IMR-90 (cell line): ENCODE measurements at regions not wholly inside any gene's neighbourhood (a gene's known extent, or its start where the extent isn't known, plus 50 kb on each side); places are given as distances from the start of the nearest gene placed in this dataset.

Experiments
- ATAC-seq: fragments of 200-7000 bp; cut with Tn5 transposase; 2 replicates; pipeline ENCODE4 v1.9.1; 2020; ENCODE audit warnings: low read depth, mild to moderate bottlenecking, moderate library complexity
- BruUV-seq: library from RNA; stranded (reverse); fragments of 400-500 nt; replicated peaks from 2 replicates; lab custom pipeline; 2021; lab: Mats Ljungman, UMichigan
- CTCF ChIA-PET: fragments of 300-600 bp; formaldehyde crosslinking; extraction: SDS; loops from one replicate; lab custom pipeline; 2021; ENCODE audit warnings: antibody characterized with exemption; lab: Yijun Ruan, JAX
- POLR2A ChIA-PET: fragments of 300-600 bp; sonication (Branson Sonifier 250); formaldehyde crosslinking; loops from one replicate; lab custom pipeline; 2022; ENCODE audit warnings: antibody characterized with exemption; ENCODE audit not compliant: unreplicated experiment; lab: Charles Lee
- DNase-seq: peaks from one replicate; pipeline ENCODE4 v3.0.0; 2013
- H2AFZ ChIP-seq: replicated peaks from 2 replicates; pipeline ENCODE3; 2013; ENCODE audit warnings: low read length, mild to moderate bottlenecking; ENCODE audit not compliant: poor library complexity
- H2AK5ac ChIP-seq: 2 replicates; pipeline ENCODE4 v1.6.1; 2013; ENCODE audit warnings: low read depth, low read length, inconsistent platforms
- H2AK9ac ChIP-seq: replicated peaks from 2 replicates; pipeline ENCODE3; 2013; ENCODE audit warnings: mild to moderate bottlenecking, low read depth, low read length, moderate library complexity; ENCODE audit not compliant: poor library complexity
- H2BK120ac ChIP-seq: 2 replicates; pipeline ENCODE4 v1.6.1; 2013; ENCODE audit warnings: low read depth, low read length, inconsistent platforms
- H2BK15ac ChIP-seq: 3 replicates; pipeline ENCODE4 v1.6.1; 2013; ENCODE audit warnings: low read depth, low read length, inconsistent platforms
- H2BK20ac ChIP-seq: 2 replicates; pipeline ENCODE4 v1.6.1; 2013; ENCODE audit warnings: low read depth, mild to moderate bottlenecking, inconsistent platforms, low read length, moderate library complexity
- H2BK5ac ChIP-seq: 2 replicates; pipeline ENCODE4 v1.6.1; 2013; ENCODE audit warnings: mild to moderate bottlenecking, low read depth, low read length, inconsistent platforms; ENCODE audit not compliant: poor library complexity, severe bottlenecking
- H3K14ac ChIP-seq: replicated peaks from 2 replicates; pipeline ENCODE4 v1.6.1; 2013; ENCODE audit warnings: low read depth, low read length, inconsistent platforms
- H3K18ac ChIP-seq: 2 replicates; pipeline ENCODE4 v1.6.1; 2013; ENCODE audit warnings: low read depth, low read length, control low read depth
- H3K23ac ChIP-seq: 2 replicates; pipeline ENCODE4 v1.6.1; 2013; ENCODE audit warnings: low read depth, low read length, inconsistent platforms
- H3K27ac ChIP-seq: 2 replicates; pipeline ENCODE4 v1.5.1; 2013; ENCODE audit warnings: mild to moderate bottlenecking, control low read depth, low read length; ENCODE audit not compliant: insufficient read depth
- H3K27me3 ChIP-seq: 2 replicates; pipeline ENCODE4 v1.6.1; 2013; ENCODE audit warnings: low read length; ENCODE audit not compliant: control insufficient read depth, insufficient read depth
- H3K36me3 ChIP-seq: 2 replicates; pipeline ENCODE4 v1.6.1; 2013; ENCODE audit warnings: low read length, mixed read lengths; ENCODE audit not compliant: control insufficient read depth, insufficient read depth
- H3K4ac ChIP-seq: 2 replicates; pipeline ENCODE4 v1.6.1; 2013; ENCODE audit warnings: low read depth, low read length, inconsistent platforms
- H3K4me1 ChIP-seq: 2 replicates; pipeline ENCODE4 v1.6.1; 2013; ENCODE audit warnings: low read length, mixed read lengths; ENCODE audit not compliant: control insufficient read depth, insufficient read depth
- H3K4me2 ChIP-seq: 2 replicates; pipeline ENCODE4 v1.6.1; 2013; ENCODE audit warnings: low read depth, mild to moderate bottlenecking, control low read depth, low read length, moderate library complexity
- H3K4me3 ChIP-seq: 2 replicates; pipeline ENCODE4 v1.5.1; 2013; ENCODE audit warnings: low read depth, mild to moderate bottlenecking, control low read depth, low read length, moderate library complexity; ENCODE audit not compliant: insufficient read depth
- H3K56ac ChIP-seq: 2 replicates; pipeline ENCODE4 v1.6.1; 2013; ENCODE audit warnings: low read length, inconsistent platforms; ENCODE audit not compliant: insufficient read depth; ENCODE audit errors: extremely low read depth
- H3K79me1 ChIP-seq, 2 experiments: 2 replicates each; pipeline ENCODE4 v1.6.1; 2013; ENCODE audit warnings: low read length in 2 of 2, inconsistent platforms in 1 of 2, low read depth in 1 of 2
- H3K9ac ChIP-seq: 2 replicates; pipeline ENCODE4 v1.6.1; 2013; ENCODE audit warnings: low read depth, low read length, control low read depth
- H3K9me1 ChIP-seq: 2 replicates; pipeline ENCODE4 v1.6.1; 2013; ENCODE audit warnings: low read length, inconsistent platforms; ENCODE audit not compliant: insufficient read depth
- H3K9me3 ChIP-seq: 2 replicates; pipeline ENCODE4 v1.6.1; 2013; ENCODE audit warnings: low read length; ENCODE audit not compliant: control insufficient read depth, insufficient read depth
- H4K20me1 ChIP-seq: 2 replicates; pipeline ENCODE4 v1.6.1; 2013; ENCODE audit warnings: low read length, inconsistent platforms; ENCODE audit not compliant: insufficient read depth
- H4K5ac ChIP-seq: 2 replicates; pipeline ENCODE4 v1.6.1; 2013; ENCODE audit warnings: mild to moderate bottlenecking, low read depth, low read length, control low read depth
- H4K8ac ChIP-seq, 2 experiments: 2 replicates each; pipeline ENCODE4 v1.6.1; 2013; ENCODE audit warnings: low read depth in 2 of 2, low read length in 2 of 2, control low read depth in 1 of 2, inconsistent platforms in 1 of 2
- H4K91ac ChIP-seq: 2 replicates; pipeline ENCODE4 v1.6.1; 2013; ENCODE audit warnings: low read depth, low read length, inconsistent platforms; ENCODE audit not compliant: insufficient read depth
- MXI1 ChIP-seq: IDR thresholded peaks from 2 replicates; pipeline ENCODE4 v1.6.1; 2012; ENCODE audit warnings: low read depth, mild to moderate bottlenecking, low read length, moderate library complexity, borderline replicate concordance
- NFE2L2 ChIP-seq: fragments of 150-350 bp; IDR thresholded peaks from 2 replicates; pipeline ENCODE4 v1.6.1; 2016; ENCODE audit warnings: low read depth, mild to moderate bottlenecking, low read length
- POLR2A ChIP-seq: IDR thresholded peaks from 2 replicates; pipeline ENCODE4 v1.6.1; 2012; ENCODE audit warnings: mild to moderate bottlenecking, low read depth, low read length
- RCOR1 ChIP-seq: IDR thresholded peaks from 2 replicates; pipeline ENCODE4 v1.6.1; 2012; ENCODE audit warnings: mild to moderate bottlenecking, low read length, improper control_type of control experiment; ENCODE audit not compliant: insufficient replicate concordance
- RFX5 ChIP-seq: IDR thresholded peaks from 2 replicates; pipeline ENCODE4 v1.8.0; 2012; ENCODE audit warnings: low read depth, mild to moderate bottlenecking, low read length, moderate library complexity
- dilution Hi-C: fragments of 300-500 bp; cut with HindIII; formaldehyde crosslinking; loops from one replicate; pipeline ENCODE4 v1.14.3; 2018; ENCODE audit warnings: low sequenced_read_pairs; ENCODE audit not compliant: unreplicated experiment
- in situ Hi-C: fragments of 300-500 bp; cut with MboI; formaldehyde crosslinking; loops from 3 replicates; pipeline ENCODE4 v1.14.3; 2019; ENCODE audit warnings: low sequenced_read_pairs, inconsistent platforms, mixed read lengths
- intact Hi-C: fragments of 100-400 bp; cut with micrococcal nuclease; formaldehyde crosslinking; loops from 2 replicates; pipeline ENCODE4 v1.10.0; 2022

GRCh38 chr1:76013206-76013581 lies 61.4 kb upstream of the ST6GALNAC3 start:
- no peak overlapping the region for H3K27ac ChIP-seq
- no peak for ATAC-seq
- no peak overlapping the region for H2BK15ac ChIP-seq
- no peaks in the 10 kb centered on the region for H3K79me1 ChIP-seq
- POLR2A ChIA-PET = no interaction called here
- H3K9ac ChIP-seq = no peak overlapping the region
- H3K4me1 ChIP-seq = no peaks in the 10 kb centered on the region
- no peak overlapping the region for H2AFZ ChIP-seq
- TF ChIP-seq POLR2A (no peak), RFX5 (no peak), NFE2L2 (no peak), RCOR1 (no peak), MXI1 (no peak)
- no peak overlapping the region for H3K18ac ChIP-seq
- H3K56ac ChIP-seq = no peak overlapping the region
- H2BK20ac ChIP-seq = no peak overlapping the region
- intact Hi-C loops = no loop called here
- no peak overlapping the region for H3K4ac ChIP-seq
- CTCF ChIA-PET = no interaction called here
- H2AK5ac ChIP-seq = no peak overlapping the region
- H2BK120ac ChIP-seq = no peak overlapping the region
- no peak overlapping the region for H2AK9ac ChIP-seq
- no peak overlapping the region for H4K91ac ChIP-seq
- no peaks in the 10 kb centered on the region for H3K27me3 ChIP-seq
- H3K9me1 ChIP-seq = no peaks in the 10 kb centered on the region; the same call in 1 of the 2 replicates
- no peak overlapping the region for H2BK5ac ChIP-seq
- H3K4me2 ChIP-seq = no peak overlapping the region
- H3K4me3 ChIP-seq = no peak overlapping the region
- no peak overlapping the region for H3K14ac ChIP-seq
- no peak overlapping the region for H4K5ac ChIP-seq
- BruUV-seq = no TSS peak
- H3K36me3 ChIP-seq = no peaks in the 10 kb centered on the region
- no peak overlapping the region for H4K8ac ChIP-seq
- in situ Hi-C loops = no loop called here
- no peaks in the 10 kb centered on the region for H4K20me1 ChIP-seq
- no peak overlapping the region for H3K23ac ChIP-seq
- no peak for DNase-seq
- H3K9me3 ChIP-seq = no peaks in the 10 kb centered on the region
- dilution Hi-C loops = no loop called here
